Body of pancreas (tissue), 4 donors: ENCODE measurements at regions not wholly inside any gene's neighbourhood (a gene's known extent, or its start where the extent isn't known, plus 50 kb on each side); places are given as distances from the start of the nearest gene placed in this dataset.
A peak's percentile ranks its signal among the peaks of the same experiment; 100 is the strongest.

ENCODE experiments used
- ATAC-seq: fragments of 150-250 bp; one replicate; pipeline ENCODE4 v1.9.1; 2016
- DNase-seq, 4 donors: peaks; one replicate each; pipeline ENCODE4 v3.0.0-alpha.2; 2019
- H3K27ac ChIP-seq, 4 donors: fragments of 200-600 bp; sonication (generic); 1 replicate in 3 of 4; 2 replicates in 1 of 4; pipeline versions ENCODE4 v1.5.1 to v1.6.1; 2016 to 2019; ENCODE audit warnings: mild to moderate bottlenecking in 1 of 4, mixed read lengths in 1 of 4, moderate library complexity in 1 of 4
- H3K27me3 ChIP-seq, 2 donors: fragments of 200-600 bp; sonication (generic); one replicate each; pipeline ENCODE4 v1.6.0; 2016; ENCODE audit warnings: mild to moderate bottlenecking in 1 of 2
- H3K36me3 ChIP-seq, 2 donors: fragments of 200-600 bp; sonication (generic); replicated peaks in 1 of 2; 2 replicates each; pipeline ENCODE4 v1.5.1; 2016; ENCODE audit warnings: low read depth in 2 of 2; ENCODE audit not compliant: insufficient read depth in 1 of 2
- H3K4me1 ChIP-seq: fragments of 200-600 bp; sonication (generic); one replicate; pipeline ENCODE4 v1.6.0; 2016
- H3K4me3 ChIP-seq, 2 donors: fragments of 200-600 bp; sonication (generic); 1 replicate in 1 of 2; 2 replicates in 1 of 2; pipeline ENCODE4 v1.5.1; 2016 to 2019
- H3K9me3 ChIP-seq, 3 donors: fragments of 200-600 bp; sonication (generic); 1 replicate in 2 of 3; 2 replicates in 1 of 3; pipeline ENCODE4 v1.5.1; 2016
- POLR2A ChIP-seq, 3 donors: fragments of 450-650 bp; IDR thresholded peaks; one replicate each; pipeline ENCODE4 v1.6.1; 2016; ENCODE audit warnings: antibody characterized with exemption in 3 of 3, mild to moderate bottlenecking in 2 of 3
- WGBS, 2 donors: methylation state at CpG; one replicate each; pipeline ENCODE4 v1.1.5; 2017; 5-methylcytosine and 5-hydroxymethylcytosine counted together
- intact Hi-C: fragments of 100-400 bp; cut with DNase I; formaldehyde crosslinking; loops from one replicate; pipeline ENCODE4 v1.15.1; 2023
- TF ChIP-seq, protein P1 (sequence below), 7 experiments: fragments of 450-650 bp in 4 of 7; fragments of 200-600 bp in 3 of 7; sonication (generic) in 3 of 7; IDR thresholded peaks; one replicate each; pipeline ENCODE4 v1.5.1; 2016 to 2019; ENCODE audit warnings: antibody characterized with exemption in 7 of 7

DNA sequence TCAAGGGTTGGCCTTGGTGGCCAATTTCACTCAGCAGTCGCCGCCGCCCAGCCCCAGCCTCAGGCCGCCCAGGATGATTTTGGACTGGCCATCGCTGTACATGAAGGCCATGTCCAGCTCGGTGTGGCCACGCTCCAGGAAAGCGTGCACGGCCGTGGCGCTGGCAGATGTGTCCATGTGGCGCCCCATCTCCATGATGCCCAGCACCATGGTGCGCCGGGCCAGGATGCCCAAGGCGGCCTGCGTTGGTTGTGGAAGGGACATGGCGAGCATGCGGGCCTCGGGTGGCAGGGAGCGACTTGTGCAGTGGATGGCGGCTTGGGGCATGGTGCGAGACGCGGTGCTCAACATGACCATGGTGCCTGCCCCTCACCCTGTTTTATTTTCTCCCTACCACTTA lies 55.4 kb downstream of the ZCCHC12 start:
- no peak for ATAC-seq
- Histone ChIP-seq H3K36me3 (no peaks in the 10 kb centered on the region), H3K4me3 (no peak overlapping the region), H3K4me1 (no peaks in the 10 kb centered on the region), H3K9me3 (no peaks in the 10 kb centered on the region), H3K27ac (no peak overlapping the region), H3K27me3 (no peaks in the 10 kb centered on the region)
- no peak for DNase-seq
- TF ChIP-seq, protein P1, sequence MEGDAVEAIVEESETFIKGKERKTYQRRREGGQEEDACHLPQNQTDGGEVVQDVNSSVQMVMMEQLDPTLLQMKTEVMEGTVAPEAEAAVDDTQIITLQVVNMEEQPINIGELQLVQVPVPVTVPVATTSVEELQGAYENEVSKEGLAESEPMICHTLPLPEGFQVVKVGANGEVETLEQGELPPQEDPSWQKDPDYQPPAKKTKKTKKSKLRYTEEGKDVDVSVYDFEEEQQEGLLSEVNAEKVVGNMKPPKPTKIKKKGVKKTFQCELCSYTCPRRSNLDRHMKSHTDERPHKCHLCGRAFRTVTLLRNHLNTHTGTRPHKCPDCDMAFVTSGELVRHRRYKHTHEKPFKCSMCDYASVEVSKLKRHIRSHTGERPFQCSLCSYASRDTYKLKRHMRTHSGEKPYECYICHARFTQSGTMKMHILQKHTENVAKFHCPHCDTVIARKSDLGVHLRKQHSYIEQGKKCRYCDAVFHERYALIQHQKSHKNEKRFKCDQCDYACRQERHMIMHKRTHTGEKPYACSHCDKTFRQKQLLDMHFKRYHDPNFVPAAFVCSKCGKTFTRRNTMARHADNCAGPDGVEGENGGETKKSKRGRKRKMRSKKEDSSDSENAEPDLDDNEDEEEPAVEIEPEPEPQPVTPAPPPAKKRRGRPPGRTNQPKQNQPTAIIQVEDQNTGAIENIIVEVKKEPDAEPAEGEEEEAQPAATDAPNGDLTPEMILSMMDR (IDR thresholded peaks at IDR 0.05): no peak
- intact Hi-C loops: no loop called here
- 87 to 88% methylated on average over 19 of the region's 24 CpGs for WGBS, 2 donors

DNA sequence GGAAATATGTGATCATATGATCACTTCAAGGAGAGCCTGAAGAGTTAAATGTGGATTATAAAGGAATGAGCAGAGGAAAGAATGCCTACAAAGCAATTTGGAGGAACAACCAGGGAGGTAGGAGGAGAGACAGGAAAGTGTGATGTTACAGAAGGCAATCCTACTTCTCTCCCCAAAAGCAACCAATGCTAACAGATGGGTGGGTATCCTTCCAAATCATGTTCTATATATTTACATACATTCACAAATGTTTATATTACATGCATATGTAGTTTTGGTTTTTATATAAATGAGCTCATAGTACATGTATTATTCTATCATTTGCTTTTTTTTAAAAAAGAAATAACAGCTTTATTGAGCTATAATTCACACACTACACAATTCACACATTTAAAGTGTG lies 56.0 kb downstream of the ZCCHC12 start:
- DNase-seq: no peak

DNA sequence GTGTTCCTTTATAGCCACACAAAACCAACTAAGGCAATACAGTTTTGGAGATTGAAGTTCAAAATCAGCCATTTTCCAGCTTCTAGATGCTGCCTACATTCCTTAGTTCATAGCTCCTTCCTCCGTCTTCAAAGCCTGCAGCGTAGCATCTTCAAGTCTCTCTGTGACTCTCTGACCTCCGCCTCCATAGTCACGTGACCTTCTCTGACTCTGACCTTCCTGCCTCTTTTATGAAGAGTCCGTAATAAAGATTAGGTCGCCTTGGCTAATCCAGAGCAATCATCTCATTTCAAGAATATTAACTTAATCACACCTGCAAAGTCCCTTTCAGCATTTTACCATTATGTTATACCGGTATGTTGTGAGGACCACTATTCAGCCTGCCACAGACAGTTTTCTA lies 60.4 kb downstream of the ZCCHC12 start:
- Histone ChIP-seq H3K27ac (no peak overlapping the region), H3K36me3 (no peaks in the 10 kb centered on the region), H3K4me3 (no peak overlapping the region), H3K9me3 (no peaks in the 10 kb centered on the region), H3K27me3 (no peaks in the 10 kb centered on the region), H3K4me1 (no peaks in the 10 kb centered on the region)
- ATAC-seq (no peak), DNase-seq (no peak)
- WGBS, 2 donors: 73 to 89% methylated on average over 7 of the region's 7 CpGs
- intact Hi-C loops: no loop called here
- no peak for TF ChIP-seq POLR2A (IDR thresholded peaks at IDR 0.05)
- TF ChIP-seq, protein P1 (IDR thresholded peaks at IDR 0.05): no peak

More for the DNA sequence above, 56.0 kb downstream of the ZCCHC12 start:
- Histone ChIP-seq H3K4me1 (no peaks in the 10 kb centered on the region), H3K4me3 (no peak overlapping the region), H3K27me3 (no peaks in the 10 kb centered on the region), H3K9me3 (no peaks in the 10 kb centered on the region), H3K36me3 (no peaks in the 10 kb centered on the region), H3K27ac (no peak overlapping the region)
- ATAC-seq: no peak
- TF ChIP-seq POLR2A (IDR thresholded peaks at IDR 0.05): no peak
- TF ChIP-seq, protein P1 (IDR thresholded peaks at IDR 0.05): no peak
- intact Hi-C loops: no loop called here

DNA sequence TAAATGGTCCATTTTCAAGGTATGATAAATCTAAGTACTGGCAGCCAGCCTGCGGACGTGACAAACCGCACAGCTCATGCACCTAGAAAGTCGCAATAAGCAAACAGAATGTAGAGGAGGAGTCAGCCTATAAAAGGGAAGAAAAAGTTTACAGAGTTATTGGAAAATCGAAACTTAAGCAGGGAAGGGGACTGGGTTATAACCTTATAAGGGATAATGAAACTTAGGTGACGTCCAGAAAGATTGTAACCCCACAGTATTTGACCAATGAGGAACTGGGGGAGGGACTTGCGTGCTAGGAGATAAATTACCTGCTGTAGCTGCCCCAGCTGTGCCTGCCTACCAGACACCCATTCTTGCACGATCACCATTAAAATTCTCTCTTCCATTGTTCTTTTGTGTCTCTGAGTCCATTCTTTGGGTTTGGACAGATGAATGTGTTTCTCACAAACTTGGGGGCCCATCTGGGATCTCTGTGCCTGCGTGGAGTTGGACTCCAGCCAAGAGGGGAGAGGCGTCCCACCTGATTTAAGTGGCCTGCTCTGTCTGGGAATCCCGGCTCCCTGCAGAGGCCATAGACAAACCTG lies 61.0 kb downstream of the ZCCHC12 start:
- no peaks in the 10 kb centered on the region for H3K4me1 ChIP-seq
- H3K27me3 ChIP-seq: no peaks in the 10 kb centered on the region
- intact Hi-C loops: no loop called here
- H3K36me3 ChIP-seq: no peaks in the 10 kb centered on the region
- H3K9me3 ChIP-seq: no peaks in the 10 kb centered on the region
- ATAC-seq (peak; percentile 70), DNase-seq (peak; percentile 11 to 47 (median 37))
- no peak overlapping the region for H3K27ac ChIP-seq
- H3K4me3 ChIP-seq: no peak overlapping the region
- 49 to 63% methylated on average over 8 to 11 of the region's 11 CpGs for WGBS, 2 donors
- TF ChIP-seq, protein P1 (IDR thresholded peaks at IDR 0.05): no peak
- peak in 2 of 3 donors; percentile 26 to 30 for TF ChIP-seq POLR2A (IDR thresholded peaks at IDR 0.05)

DNA sequence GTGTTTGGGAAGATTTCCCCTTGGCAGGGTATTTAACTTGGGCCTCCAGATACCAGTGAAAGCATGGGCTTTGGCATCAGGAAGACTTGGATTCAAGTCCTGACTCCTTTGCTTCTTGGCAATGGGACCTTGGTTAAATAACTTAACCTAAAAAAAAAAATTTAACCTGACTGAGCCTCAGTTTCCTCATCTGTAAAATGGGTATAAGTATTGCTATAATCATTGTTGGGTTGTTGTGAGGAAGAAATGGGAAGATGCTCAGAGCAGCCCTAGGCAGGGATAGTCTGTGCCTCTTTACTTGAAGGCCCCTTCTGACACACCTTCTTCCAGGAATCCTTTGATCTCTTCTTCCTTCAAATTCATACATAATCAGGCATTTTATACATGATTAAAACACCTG lies 70.3 kb downstream of the ZCCHC12 start:
- H3K27me3 ChIP-seq: no peaks in the 10 kb centered on the region
- H3K4me3 ChIP-seq: no peak overlapping the region
- H3K9me3 ChIP-seq: no peaks in the 10 kb centered on the region
- intact Hi-C loops: no loop called here
- H3K27ac ChIP-seq: no peak overlapping the region
- H3K36me3 ChIP-seq: no peaks in the 10 kb centered on the region
- no peak for TF ChIP-seq POLR2A (IDR thresholded peaks at IDR 0.05)
- TF ChIP-seq, protein P1 (IDR thresholded peaks at IDR 0.05): no peak
- H3K4me1 ChIP-seq: no peaks in the 10 kb centered on the region
- DNase-seq (no peak), ATAC-seq (no peak)
